ENCODE measurements at regions not wholly inside any gene's neighbourhood (a gene's known extent, or its start where the extent isn't known, plus 50 kb on each side); places are given as distances from the start of the nearest gene placed in this dataset.

GRCh38 chr4:162557516-162558106, 393.8 kb upstream of the FSTL5 start:
- TF ChIP-seq POLR2A (IDR thresholded peaks at IDR 0.05; ENCODE audit: low read depth, low read length) (no peak), POLR2AphosphoS5 (IDR thresholded peaks at IDR 0.05; ENCODE audit: low read depth, low read length) (no peak), TAF1 (IDR thresholded peaks at IDR 0.05; ENCODE audit: borderline replicate concordance, low read depth, low read length) (no peak)
